ENCODE measurements at regions not wholly inside any gene's neighbourhood (a gene's known extent, or its start where the extent isn't known, plus 50 kb on each side); places are given as distances from the start of the nearest gene placed in this dataset.

GRCh38 chr15:37252530-37252929, 152.2 kb upstream of the MEIS2 start:
- TF ChIP-seq POLR2AphosphoS5 (IDR thresholded peaks at IDR 0.05; ENCODE audit: low read depth, low read length) (no peak), CTCF (IDR thresholded peaks at IDR 0.05) (no peak), TCF7L2 (IDR thresholded peaks at IDR 0.05; ENCODE audit: low read depth, low read length) (no peak), REST (IDR thresholded peaks at IDR 0.05; ENCODE audit: insufficient read depth in 1 of 2, low read depth in 2 of 2, low read length in 1 of 2) (no peak), SIN3A (IDR thresholded peaks at IDR 0.05; ENCODE audit: borderline replicate concordance, insufficient read depth, low read depth, low read length) (no peak)

Data from Panc1 (cell line).